Right lobe of liver (tissue), 4 donors: ENCODE measurements at regions not wholly inside any gene's neighbourhood (a gene's known extent, or its start where the extent isn't known, plus 50 kb on each side); places are given as distances from the start of the nearest gene placed in this dataset.

Source experiments
- POLR2A ChIP-seq: fragments of 450-650 bp; IDR thresholded peaks from one replicate; pipeline ENCODE4 v1.6.1; 2017; ENCODE audit warnings: antibody characterized with exemption, mild to moderate bottlenecking
- TF ChIP-seq, protein P1 (sequence below), 4 donors: fragments of 200-600 bp in 3 of 4; fragments of 450-650 bp in 1 of 4; IDR thresholded peaks; one replicate each; pipeline versions ENCODE4 v1.5.1 to v1.8.0; 2016 to 2022; ENCODE audit warnings: antibody characterized with exemption in 4 of 4, mild to moderate bottlenecking in 2 of 4
- donor health status: DM: no; HTN: no; CAD: no.
- donor health status: DM: no; HTN: no; CAD: no.
- donor health status: DM: no; HTN: yes; CAD: no.

DNA sequence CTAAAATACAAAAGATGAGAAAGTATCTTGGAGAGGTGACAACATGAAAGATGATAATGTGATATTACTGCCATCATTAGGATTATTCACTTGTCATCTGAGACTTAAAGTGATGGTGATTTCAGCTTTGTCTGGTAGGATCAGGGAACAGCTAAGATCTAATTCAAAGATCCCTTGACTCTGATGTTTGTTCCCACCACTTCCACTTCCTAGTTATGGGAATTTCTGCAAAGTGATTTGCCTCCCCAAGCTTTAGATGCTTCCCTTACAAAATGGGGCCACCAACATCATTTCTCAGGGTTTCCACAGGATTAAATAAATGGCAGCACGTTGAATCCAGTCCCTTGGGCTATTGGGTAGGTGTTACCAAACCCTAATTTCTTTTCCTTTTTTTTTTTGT lies 550.8 kb upstream of the CDH5 start:
- TF ChIP-seq, protein P1, sequence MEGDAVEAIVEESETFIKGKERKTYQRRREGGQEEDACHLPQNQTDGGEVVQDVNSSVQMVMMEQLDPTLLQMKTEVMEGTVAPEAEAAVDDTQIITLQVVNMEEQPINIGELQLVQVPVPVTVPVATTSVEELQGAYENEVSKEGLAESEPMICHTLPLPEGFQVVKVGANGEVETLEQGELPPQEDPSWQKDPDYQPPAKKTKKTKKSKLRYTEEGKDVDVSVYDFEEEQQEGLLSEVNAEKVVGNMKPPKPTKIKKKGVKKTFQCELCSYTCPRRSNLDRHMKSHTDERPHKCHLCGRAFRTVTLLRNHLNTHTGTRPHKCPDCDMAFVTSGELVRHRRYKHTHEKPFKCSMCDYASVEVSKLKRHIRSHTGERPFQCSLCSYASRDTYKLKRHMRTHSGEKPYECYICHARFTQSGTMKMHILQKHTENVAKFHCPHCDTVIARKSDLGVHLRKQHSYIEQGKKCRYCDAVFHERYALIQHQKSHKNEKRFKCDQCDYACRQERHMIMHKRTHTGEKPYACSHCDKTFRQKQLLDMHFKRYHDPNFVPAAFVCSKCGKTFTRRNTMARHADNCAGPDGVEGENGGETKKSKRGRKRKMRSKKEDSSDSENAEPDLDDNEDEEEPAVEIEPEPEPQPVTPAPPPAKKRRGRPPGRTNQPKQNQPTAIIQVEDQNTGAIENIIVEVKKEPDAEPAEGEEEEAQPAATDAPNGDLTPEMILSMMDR (IDR thresholded peaks at IDR 0.05) = no peak
- TF ChIP-seq POLR2A = no peak
